SK-N-SH treated with all-trans-retinoic acid at 6 μM for 48 hours (cell line): ENCODE measurements at regions not wholly inside any gene's neighbourhood (a gene's known extent, or its start where the extent isn't known, plus 50 kb on each side); places are given as distances from the start of the nearest gene placed in this dataset.

Source experiments
- ATAC-seq: fragments of 200-7000 bp; cut with Tn5 transposase; 3 replicates; pipeline ENCODE4 v1.9.1; 2020; ENCODE audit warnings: mild to moderate bottlenecking, moderate library complexity
- ARNTL ChIP-seq: fragments of 450-650 bp; formaldehyde crosslinking; IDR thresholded peaks from 2 replicates; pipeline ENCODE4 v1.5.0; 2020; ENCODE audit warnings: low read depth, mild to moderate bottlenecking, moderate library complexity, borderline replicate concordance
- CREB5 ChIP-seq: fragments of 250-450 bp; sonication (Bioruptor Pico); IDR thresholded peaks from 2 replicates; pipeline ENCODE4 v1.5.1; 2020; ENCODE audit warnings: low read depth, mild to moderate bottlenecking, moderate library complexity
- CSDC2 ChIP-seq: fragments of 250-450 bp; sonication (Bioruptor Pico); IDR thresholded peaks from 2 replicates; pipeline ENCODE4 v1.5.0; 2020; ENCODE audit warnings: mild to moderate bottlenecking, moderate library complexity
- ISL1 ChIP-seq: fragments of 250-450 bp; sonication (Bioruptor Pico); IDR thresholded peaks from 2 replicates; pipeline ENCODE4 v2.1.2; 2022; ENCODE audit warnings: mild to moderate bottlenecking, moderate library complexity
- OSR1 ChIP-seq: fragments of 250-450 bp; sonication (Bioruptor Pico); IDR thresholded peaks from 2 replicates; pipeline ENCODE4 v1.8.0; 2022; ENCODE audit warnings: moderate library complexity, mild to moderate bottlenecking, inconsistent platforms
- PATZ1 ChIP-seq: fragments of 250-450 bp; sonication (Bioruptor Pico); IDR thresholded peaks from 2 replicates; pipeline ENCODE4 v1.8.0; 2020; ENCODE audit warnings: mild to moderate bottlenecking, moderate library complexity, borderline replicate concordance
- POU6F1 ChIP-seq: fragments of 250-450 bp; sonication (Bioruptor Pico); IDR thresholded peaks from 2 replicates; pipeline ENCODE4 v1.8.0; 2021; ENCODE audit warnings: low read depth, mild to moderate bottlenecking, moderate library complexity, borderline replicate concordance
- PPARA ChIP-seq: fragments of 250-450 bp; sonication (Bioruptor Pico); IDR thresholded peaks from 2 replicates; pipeline ENCODE4 v1.5.0; 2020; ENCODE audit warnings: mild to moderate bottlenecking, borderline replicate concordance
- RARB ChIP-seq: fragments of 250-450 bp; sonication (Bioruptor Pico); IDR thresholded peaks from 2 replicates; pipeline ENCODE4 v1.8.0; 2021; ENCODE audit warnings: mild to moderate bottlenecking, moderate library complexity
- SNAI2 ChIP-seq: fragments of 250-450 bp; sonication (Bioruptor Pico); IDR thresholded peaks from 2 replicates; pipeline ENCODE4 v1.5.0; 2020; ENCODE audit warnings: mild to moderate bottlenecking, moderate library complexity
- TCF4 ChIP-seq: fragments of 250-450 bp; sonication (Bioruptor Pico); IDR thresholded peaks from 2 replicates; pipeline ENCODE4 v1.8.0; 2021; ENCODE audit warnings: mild to moderate bottlenecking, moderate library complexity, borderline replicate concordance
- TOX ChIP-seq: fragments of 250-450 bp; sonication (Bioruptor Pico); IDR thresholded peaks from 2 replicates; pipeline ENCODE4 v1.8.0; 2021; ENCODE audit warnings: mild to moderate bottlenecking, moderate library complexity, borderline replicate concordance
- TSHZ2 ChIP-seq: fragments of 250-450 bp; sonication (Bioruptor Pico); IDR thresholded peaks from 2 replicates; pipeline ENCODE4 v1.5.0; 2020; ENCODE audit warnings: mild to moderate bottlenecking, moderate library complexity
- ZC3H10 ChIP-seq: fragments of 250-450 bp; sonication (Bioruptor Pico); IDR thresholded peaks from 2 replicates; pipeline ENCODE4 v1.5.1; 2021; ENCODE audit warnings: mild to moderate bottlenecking, moderate library complexity
- ZFP3 ChIP-seq: fragments of 250-450 bp; sonication (Bioruptor Pico); IDR thresholded peaks from 2 replicates; pipeline ENCODE4 v1.5.0; 2020; ENCODE audit warnings: mild to moderate bottlenecking, moderate library complexity
- ZFP30 ChIP-seq: fragments of 450-650 bp; formaldehyde crosslinking; IDR thresholded peaks from 2 replicates; pipeline ENCODE4 v1.5.0; 2022; ENCODE audit warnings: mild to moderate bottlenecking, moderate library complexity
- ZNF565 ChIP-seq: fragments of 450-650 bp; formaldehyde crosslinking; conservative IDR thresholded peaks from 2 replicates; pipeline ENCODE4 v1.5.0; 2020; ENCODE audit warnings: low read depth, mild to moderate bottlenecking, moderate library complexity
- ZNF8 ChIP-seq: fragments of 450-650 bp; formaldehyde crosslinking; IDR thresholded peaks from 2 replicates; pipeline ENCODE4 v1.5.0; 2020; ENCODE audit warnings: mild to moderate bottlenecking, moderate library complexity
- TF ChIP-seq, protein P1 (sequence below): fragments of 250-450 bp; sonication (Bioruptor Pico); IDR thresholded peaks from 2 replicates; pipeline ENCODE4 v1.5.1; 2021; ENCODE audit warnings: mild to moderate bottlenecking, moderate library complexity

DNA sequence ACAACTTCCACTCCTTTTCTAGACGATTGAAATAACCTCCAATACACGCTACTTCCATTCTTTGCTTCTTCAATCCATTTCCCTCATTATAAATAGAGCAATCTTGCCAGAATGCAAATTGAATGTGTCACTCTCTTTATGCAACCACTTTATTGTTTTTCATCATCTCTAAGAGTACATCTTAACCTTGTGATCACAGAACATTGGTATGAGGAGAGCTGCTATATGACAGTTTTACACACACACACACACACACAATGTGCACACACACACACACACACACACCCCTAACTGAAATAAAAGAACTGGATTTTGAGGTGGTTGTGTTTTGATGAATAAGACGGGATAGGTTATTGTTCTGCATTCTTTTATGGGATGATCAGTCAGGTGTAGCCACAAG, 187.0 kb downstream of the HDGFL1 start (continued):
- no peak for TF ChIP-seq POU6F1
- no peak for TF ChIP-seq CSDC2 (CRISPR knock-in tag)
- TF ChIP-seq OSR1 (CRISPR knock-in tag) = no peak
- TF ChIP-seq ZNF565 = no peak
- TF ChIP-seq ZFP30 (CRISPR knock-in tag) = no peak

DNA sequence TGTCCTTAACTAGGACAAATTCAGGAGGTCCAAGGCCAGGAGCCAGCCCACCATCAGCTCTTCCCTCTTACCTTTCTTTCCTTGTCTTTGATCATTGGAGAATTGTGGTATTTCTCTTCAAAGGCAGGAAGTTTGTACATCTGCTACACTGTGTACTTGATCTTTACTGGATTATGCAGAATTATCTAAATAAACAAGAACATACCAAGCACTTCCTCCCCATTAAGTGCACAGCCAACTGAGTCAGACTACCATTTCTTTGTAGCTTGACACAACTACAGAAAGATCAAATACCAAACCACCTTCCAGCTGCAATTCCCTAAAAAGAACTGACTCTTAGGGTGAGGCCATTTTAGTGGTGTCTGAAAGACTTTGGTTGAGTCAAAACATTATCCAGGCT, 195.1 kb downstream of the HDGFL1 start:
- TF ChIP-seq SNAI2 (no peak), ZFP3 (CRISPR knock-in tag) (no peak), ZC3H10 (no peak), TCF4 (CRISPR knock-in tag) (no peak), RARB (CRISPR knock-in tag) (no peak), TOX (CRISPR knock-in tag) (no peak), CREB5 (CRISPR knock-in tag) (no peak)
- TF ChIP-seq, protein P1, sequence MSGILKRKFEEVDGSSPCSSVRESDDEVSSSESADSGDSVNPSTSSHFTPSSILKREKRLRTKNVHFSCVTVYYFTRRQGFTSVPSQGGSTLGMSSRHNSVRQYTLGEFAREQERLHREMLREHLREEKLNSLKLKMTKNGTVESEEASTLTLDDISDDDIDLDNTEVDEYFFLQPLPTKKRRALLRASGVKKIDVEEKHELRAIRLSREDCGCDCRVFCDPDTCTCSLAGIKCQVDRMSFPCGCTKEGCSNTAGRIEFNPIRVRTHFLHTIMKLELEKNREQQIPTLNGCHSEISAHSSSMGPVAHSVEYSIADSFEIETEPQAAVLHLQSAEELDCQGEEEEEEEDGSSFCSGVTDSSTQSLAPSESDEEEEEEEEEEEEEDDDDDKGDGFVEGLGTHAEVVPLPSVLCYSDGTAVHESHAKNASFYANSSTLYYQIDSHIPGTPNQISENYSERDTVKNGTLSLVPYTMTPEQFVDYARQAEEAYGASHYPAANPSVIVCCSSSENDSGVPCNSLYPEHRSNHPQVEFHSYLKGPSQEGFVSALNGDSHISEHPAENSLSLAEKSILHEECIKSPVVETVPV (CRISPR knock-in tag) = no peak
- ATAC-seq = no peak

DNA sequence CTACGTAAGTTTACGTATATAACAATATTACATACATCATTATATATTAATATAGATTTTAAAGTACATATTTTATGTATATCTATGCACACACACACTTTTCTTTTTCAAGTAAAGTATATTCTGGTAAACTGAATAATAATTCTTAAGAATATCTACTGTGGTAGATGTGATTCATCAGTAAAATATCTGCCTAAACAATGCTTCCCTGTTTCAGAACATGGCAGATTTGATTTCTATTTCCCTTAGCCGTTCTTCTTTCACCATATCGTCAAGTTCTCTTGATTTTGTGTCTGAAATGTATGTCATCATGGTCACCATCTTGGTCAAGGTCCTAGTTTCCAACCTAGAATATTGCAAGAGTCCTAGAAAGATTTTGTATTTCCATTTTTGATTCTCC, 195.6 kb downstream of the HDGFL1 start:
- no peak for TF ChIP-seq PATZ1 (CRISPR knock-in tag)
- TF ChIP-seq ZNF8 = no peak
- no peak for TF ChIP-seq CSDC2 (CRISPR knock-in tag)
- no peak for ATAC-seq

DNA sequence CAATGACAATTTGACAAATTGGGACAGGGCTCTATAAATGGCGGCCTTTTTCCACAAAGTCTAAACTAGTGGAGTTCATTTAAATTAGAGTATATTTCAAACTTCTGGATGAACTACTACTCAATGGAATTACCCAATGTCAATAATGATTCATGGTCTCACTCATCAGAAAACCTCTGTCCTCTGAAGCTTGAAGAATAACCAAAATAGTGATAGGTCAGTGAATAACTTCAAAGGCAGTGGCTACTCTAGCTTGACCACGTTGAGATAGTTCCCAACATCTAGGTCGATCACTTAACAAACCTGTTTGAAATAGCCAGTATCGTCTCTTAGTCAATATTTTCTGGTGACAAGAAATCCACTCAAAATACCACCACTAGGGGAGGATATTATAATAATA, 197.6 kb downstream of the HDGFL1 start:
- ATAC-seq = no peak
- TF ChIP-seq, protein P1 (CRISPR knock-in tag) = no peak
- TF ChIP-seq ZFP3 (CRISPR knock-in tag) (no peak), ZC3H10 (no peak), PATZ1 (CRISPR knock-in tag) (no peak), POU6F1 (no peak), ZFP30 (CRISPR knock-in tag) (no peak), ISL1 (CRISPR knock-in tag) (no peak), PPARA (no peak), ZNF8 (no peak), CREB5 (CRISPR knock-in tag) (no peak), SNAI2 (no peak), OSR1 (CRISPR knock-in tag) (no peak), CSDC2 (CRISPR knock-in tag) (no peak), TSHZ2 (CRISPR knock-in tag) (no peak), RARB (CRISPR knock-in tag) (no peak), ARNTL (CRISPR knock-in tag) (no peak), TOX (CRISPR knock-in tag) (no peak)
